DMS 273 treated with DMSO at 0.1 percent for 48 hours (cell line): ENCODE measurements at regions not wholly inside any gene's neighbourhood (a gene's known extent, or its start where the extent isn't known, plus 50 kb on each side); places are given as distances from the start of the nearest gene placed in this dataset.

ENCODE experiments used
- DNase-seq: peaks from one replicate; lab custom pipeline; 2025; lab: John Stamatoyannopoulos, UW

DNA sequence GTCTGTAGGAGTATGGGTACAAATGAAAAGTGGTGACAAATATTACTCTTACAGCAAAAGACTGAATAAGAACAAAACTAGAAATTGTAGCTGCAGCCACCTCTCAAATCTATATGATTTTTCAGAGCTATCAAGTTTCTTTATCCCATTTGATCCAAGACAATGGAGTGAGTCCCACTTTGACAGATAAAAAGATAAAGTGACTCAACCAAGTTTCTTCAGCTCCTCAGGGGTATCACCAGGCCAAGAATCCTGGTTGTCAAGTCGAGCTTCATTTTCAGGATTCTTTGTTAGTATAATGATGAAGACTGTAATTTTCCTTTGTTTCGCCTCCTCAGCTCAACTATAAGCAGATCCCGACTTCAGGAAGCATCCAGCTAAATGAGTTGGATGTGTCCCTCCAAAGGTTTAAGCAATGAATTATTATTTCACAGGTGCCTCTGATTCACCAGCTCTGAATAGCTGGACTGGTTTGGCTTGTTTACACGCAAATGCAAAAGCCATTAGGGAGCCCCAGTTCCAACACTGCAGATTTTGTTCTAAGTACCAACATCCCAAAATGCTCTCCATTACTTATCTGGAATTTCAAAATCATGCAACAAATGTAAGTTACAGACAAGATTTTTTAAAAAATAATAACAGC, 238.9 kb downstream of the MAFB start:
- no peak for DNase-seq

DNA sequence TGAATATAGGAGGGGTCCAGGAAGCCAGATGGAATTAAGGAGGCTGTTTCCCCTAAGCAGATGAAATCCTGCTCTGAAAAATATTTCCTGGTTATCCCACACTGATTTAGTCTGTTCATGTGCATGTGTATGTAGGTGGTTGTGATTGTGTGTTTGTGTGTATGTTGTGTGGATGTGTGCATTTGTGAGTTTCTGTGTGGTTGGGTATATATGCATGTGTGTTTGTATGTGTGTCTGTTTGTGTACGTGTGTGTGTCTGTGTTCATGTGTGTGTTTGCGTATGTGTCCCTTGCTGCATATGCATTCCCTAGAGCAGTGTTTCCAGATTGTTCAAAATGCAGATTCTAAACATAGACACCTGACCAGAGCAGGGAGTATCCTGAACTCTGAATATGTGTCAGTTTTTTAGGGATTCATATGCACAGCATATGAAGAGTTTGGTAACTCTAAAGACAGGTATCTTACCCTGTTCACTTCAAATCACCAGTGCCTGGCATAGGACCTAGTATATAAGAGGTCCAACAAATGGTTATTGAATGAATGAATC, 239.8 kb downstream of the MAFB start:
- DNase-seq = no peak

DNA sequence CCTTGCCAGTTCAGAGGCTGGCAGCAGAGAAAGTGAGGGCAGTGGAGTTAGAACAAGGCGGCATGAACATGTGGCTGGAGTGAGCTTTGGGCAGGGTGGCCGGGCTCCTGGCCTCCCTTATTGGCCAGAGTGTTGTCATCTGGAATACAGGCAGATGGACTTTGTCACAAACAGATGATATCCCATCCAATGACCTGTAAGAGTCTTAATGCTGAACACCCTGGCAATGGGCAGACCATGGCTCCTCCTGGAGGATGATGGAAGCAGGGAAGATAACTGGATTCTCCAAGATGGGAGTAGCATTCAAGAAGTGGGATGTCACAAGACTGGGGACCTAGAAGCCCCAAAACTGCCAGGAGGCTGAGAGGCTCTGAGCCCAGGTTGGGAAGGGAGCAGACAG, 242.1 kb downstream of the MAFB start:
- no peak for DNase-seq

DNA sequence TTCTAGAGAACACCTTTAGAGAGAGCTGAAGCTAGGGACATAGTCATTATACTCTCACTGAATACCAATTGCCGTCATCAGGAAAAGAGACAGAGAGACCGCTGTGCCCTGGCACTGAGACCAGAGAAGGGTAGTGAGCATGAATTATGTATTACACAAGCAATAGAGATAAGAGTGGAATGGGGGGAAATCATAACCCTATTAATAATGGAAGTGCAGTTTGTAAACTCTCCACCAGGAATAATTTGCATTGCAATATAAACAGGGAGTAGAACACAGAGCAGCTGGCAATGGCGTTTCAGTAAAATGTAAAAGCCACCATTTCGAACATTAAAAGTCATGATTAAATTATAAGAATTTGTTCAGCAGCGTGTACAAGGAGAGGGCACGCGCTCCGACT, 244.5 kb downstream of the MAFB start:
- DNase-seq = no peak

DNA sequence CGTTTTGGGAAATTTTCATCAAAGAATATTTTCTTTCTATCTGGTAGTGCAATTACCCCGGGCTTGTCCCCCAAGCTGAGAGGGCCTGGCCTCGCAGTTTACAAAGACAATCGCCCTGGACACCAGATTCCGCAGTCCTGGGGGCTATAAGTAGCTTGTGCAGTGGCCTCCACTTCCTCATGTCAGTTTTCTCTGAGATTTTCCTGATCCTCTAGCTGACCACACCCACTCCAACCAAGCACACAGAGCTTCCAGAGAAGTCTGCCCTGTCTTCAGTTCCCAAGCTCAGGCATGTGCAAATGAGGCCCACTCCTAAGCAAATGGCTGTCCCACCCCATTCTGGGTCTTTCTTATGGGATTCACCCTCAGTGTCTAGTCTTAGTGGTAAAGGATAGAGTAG, 245.3 kb downstream of the MAFB start:
- DNase-seq = no peak

DNA sequence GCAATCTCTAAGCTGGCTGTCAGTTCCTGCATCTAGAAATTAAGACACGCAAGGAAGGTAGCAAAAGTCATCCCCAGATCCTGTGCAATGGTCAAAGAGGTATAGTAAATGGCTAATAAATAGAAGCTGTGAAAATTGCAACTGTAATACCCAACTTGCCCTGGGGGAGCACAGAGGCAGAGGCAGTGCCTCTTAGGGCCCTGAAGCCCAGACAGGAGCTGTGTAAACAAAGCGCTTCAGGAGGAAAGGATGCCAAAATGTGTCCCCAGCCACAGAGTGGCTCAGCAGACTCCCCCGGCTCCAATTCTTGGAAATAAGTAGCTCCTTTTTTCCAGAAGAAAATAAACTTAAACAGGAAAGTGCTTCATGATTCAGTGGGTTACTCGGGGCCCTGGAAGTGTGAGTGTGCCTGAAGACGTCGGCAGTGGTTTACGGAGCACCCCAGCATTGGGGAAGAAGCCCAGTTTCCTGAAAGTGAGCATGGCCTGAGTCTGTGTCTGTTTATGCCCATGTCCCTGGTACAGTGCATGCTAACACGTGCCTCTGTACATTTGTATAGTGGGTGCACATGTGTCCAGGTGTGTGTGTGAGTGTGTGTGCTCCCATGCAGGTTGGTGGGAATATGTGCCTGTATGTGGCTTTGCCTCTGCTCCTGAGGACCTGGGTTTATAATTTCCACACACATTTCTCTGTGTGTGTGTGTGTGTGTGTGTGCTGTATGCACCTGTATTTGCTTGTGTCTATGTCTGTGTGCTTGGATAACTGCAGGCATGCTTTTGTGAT, 246.7 kb downstream of the MAFB start:
- DNase-seq = no peak

GRCh38 chr20:40441771-40442170, 247.3 kb downstream of the MAFB start:
- DNase-seq = no peak

DNA sequence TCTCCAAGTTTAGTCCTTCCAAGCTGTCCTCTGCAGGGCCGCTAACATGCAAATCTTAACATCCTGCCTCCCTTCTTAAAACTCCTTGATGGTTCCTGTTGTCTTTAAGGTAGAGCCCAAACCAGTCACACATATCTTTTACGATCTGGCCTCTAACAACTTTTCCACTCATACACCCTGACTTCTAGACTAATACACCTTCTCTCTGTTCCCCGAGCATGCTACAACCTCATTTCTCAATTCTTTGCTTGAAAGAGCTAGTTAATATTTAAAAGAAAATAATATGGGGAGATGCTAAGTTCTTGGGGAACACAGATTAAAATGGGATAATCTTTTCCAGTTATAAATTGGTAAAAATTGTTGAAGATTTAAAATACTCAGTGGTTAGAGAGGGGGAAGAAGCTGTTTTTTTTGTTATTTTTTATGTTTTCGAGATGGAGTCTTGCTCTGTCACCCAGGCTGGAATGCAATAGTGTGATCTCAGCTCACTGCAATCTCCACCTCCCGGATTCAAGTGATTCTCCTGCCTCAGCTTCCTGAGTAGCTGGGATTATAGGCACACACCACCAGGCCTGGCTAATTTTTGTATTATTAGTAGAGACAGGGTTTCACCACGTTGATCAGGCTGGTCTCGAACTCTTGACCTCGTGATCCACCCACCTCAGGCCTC, 250.7 kb downstream of the MAFB start:
- no peak for DNase-seq

- DNase-seq = no peak
Observed at GRCh38 chr20:40436011-40436410, 253.0 kb downstream of the MAFB start.

DNA sequence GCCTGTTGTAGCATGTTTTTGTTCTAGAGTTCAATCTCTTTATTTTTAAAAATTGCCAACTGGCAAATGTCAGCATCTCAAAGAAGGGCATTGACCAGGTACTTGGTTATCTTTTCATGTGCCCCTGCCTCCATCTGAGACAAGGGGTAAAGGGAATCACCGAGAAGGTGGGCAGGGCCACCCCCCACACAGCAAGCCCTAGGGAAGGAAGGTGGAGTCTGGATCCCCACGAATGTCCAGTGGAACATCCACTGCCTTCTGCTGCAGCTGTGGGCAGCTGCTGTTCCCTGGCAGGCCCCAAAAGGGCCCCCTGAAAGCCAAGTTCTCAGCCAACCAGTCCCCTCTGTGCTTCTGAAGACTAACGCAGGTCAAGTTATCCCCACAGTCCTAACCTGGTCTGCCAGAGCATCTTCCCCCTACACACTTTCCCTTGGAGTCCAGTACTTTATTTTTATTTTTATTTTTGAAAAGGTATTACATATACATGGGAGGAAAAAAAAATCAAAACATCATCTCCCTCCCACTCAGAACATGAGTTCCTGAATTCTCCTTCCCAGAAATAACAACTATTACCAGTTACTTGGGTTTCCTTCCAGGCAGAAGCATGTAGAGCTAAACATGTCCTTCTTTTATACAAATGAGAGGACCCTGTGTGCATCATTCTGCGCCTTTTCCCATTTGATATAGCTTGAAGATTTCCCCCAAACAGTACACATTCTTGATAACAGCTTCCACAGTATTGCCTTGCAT, 253.7 kb downstream of the MAFB start:
- no peak for DNase-seq

DNA sequence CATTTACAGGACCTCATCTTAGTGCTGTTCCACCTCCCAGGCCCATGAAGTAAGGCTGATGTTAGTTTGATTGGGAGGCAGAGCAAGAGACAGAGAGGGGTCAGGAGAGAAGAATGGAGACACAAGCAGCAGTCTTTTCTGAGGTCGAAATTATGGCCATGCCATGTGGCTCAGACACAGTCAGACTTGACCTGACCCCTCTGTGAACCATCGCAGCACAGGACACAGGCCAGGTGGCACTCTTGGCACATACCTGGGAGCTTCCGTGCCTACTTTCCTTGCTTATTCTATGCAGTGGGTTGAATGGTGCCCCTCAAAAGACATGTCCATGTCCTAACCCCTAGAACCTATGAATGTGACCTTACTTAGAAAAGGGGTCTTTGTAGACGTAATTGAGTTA, 254.9 kb downstream of the MAFB start:
- no peak for DNase-seq

GRCh38 chr20:40433341-40433861, 255.6 kb downstream of the MAFB start:
- no peak for DNase-seq

GRCh38 chr20:40431611-40432010, 257.4 kb downstream of the MAFB start:
- DNase-seq = no peak

DNA sequence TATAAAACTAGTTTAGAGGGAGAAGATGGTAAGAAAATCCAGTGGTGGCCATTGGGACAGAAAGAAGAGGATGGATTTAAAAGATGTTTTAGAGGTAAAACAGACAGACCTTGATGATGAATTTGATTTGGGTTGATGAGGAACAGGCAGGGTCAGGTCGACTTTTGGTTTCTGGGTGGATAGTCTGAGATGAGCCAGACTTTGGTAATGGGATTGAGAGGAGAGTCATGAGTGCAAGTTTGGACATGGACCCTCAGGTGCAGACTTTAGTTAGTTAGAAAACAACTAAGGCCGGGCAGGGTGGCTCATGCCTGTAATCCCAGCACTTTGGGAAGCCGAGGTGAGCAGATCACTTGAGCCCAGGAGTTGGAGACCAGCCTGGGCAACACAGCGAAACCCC, 257.9 kb downstream of the MAFB start:
- DNase-seq = no peak

DNA sequence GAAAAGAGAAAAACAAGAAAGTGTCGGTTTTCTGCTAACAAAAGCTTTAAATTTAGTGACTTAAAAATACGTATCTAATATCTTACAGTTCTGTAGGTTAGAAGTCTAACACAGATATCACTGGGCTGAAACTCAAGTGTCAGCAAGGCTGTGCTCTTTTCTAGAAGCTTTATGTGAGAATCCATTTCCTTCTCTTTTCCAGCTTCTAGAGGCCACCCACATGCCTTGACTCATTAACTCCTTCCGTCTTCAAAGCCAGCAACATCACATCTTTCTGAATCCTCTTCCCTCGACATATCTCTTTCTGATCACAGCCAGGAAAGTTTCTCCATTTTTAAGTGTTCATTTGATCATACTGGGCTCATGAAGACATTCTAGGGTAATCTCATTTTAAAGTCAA, 262.0 kb downstream of the MAFB start:
- DNase-seq = no peak

- DNase-seq = no peak
Observed at GRCh38 chr20:40424695-40425094, 264.3 kb downstream of the MAFB start.

- DNase-seq = no peak
Observed at GRCh38 chr20:40422656-40423055, 266.4 kb downstream of the MAFB start.

GRCh38 chr20:40416274-40416673, 272.8 kb downstream of the MAFB start:
- DNase-seq = no peak

DNA sequence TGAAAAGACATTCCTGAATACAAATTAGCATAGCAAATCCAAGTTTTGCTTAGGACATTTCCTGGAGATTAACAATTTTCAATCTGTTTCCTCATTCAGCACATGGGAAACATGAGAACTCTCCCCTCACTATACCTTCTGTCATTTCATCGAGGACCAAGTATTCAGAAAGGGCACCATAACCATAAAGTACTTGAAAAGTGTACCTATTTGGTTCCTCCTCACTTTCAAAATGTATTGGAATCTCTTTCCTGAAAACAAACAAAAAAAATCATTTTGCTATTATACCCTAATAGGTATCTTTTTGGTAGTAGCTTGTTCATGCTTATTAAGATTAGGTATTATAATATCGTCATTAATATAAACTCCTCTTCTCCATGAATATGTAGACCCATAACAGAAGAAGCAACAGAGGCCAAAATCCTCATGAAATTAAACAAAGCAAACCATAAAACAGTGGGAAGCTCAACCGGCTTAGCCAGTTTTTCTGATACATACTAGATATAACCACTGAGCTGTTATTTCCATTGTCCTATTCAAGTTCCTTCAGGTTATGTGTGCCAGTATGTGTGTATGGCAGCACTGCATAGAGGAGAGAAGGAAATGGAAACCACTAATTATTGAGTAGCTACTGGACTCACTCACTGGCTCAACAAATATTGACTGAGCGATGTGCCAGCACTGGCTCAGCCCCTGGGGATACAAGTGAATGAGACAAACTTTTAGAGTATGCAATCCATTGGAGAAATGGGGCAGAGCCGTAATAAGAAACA, 274.0 kb downstream of the MAFB start:
- DNase-seq = no peak

DNA sequence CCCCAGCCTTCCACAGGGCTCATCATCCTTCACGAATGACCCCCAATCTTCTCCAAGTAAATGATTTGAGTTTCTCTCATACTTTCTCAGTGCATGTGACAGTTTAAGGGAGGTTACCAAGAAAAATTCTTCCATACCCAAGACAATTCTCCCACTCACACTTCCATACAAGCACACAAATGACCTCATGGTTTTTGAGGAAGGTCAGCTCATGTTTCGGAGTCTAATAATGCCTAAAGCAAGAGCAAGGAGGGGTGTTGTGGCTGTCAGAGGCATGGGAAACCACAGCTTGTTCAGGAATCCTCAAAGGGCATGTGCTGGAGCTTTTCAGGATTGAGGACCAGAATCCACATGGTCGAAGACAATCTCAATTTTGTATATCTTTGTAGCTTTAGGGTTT, 279.0 kb downstream of the MAFB start:
- no peak for DNase-seq

- DNase-seq = no peak
Observed at GRCh38 chr20:40397467-40397866, 291.6 kb downstream of the MAFB start.
